ENCODE measurements at regions not wholly inside any gene's neighbourhood (a gene's known extent, or its start where the extent isn't known, plus 50 kb on each side); places are given as distances from the start of the nearest gene placed in this dataset.

- Histone ChIP-seq H4K20me1 (ENCODE audit: control insufficient read depth, insufficient read depth, low read depth, low read length) (no peaks in the 10 kb centered on the region), H3K4me2 (ENCODE audit: low read length) (no peak overlapping the region), H3K9me2 (replicated peaks; ENCODE audit: control insufficient read depth, low read length) (no peaks in the 10 kb centered on the region), H3K4me3 (ENCODE audit: low read length) (no peak overlapping the region), H3K27me3 (ENCODE audit: control insufficient read depth, low read length) (no peaks in the 10 kb centered on the region), H3F3A (ENCODE audit: control insufficient read depth, insufficient read depth) (no peaks in the 10 kb centered on the region), H3K27ac (ENCODE audit: low read depth, low read length) (no peak overlapping the region), H3K79me2 (ENCODE audit: control insufficient read depth, low read length) (no peaks in the 10 kb centered on the region), H3K9me3 (ENCODE audit: control insufficient read depth, insufficient read depth, low read length) (no peaks in the 10 kb centered on the region), H3K36me3 (ENCODE audit: control insufficient read depth, low read length) (no peaks in the 10 kb centered on the region), H3K4me1 (ENCODE audit: control insufficient read depth, low read length) (no peaks in the 10 kb centered on the region)
- TF ChIP-seq CTCF (IDR thresholded peaks at IDR 0.05; ENCODE audit: low read depth, low read length, poor library complexity, severe bottlenecking) = no peak
- TF ChIP-seq EZH2phosphoT487 (IDR thresholded peaks at IDR 0.05; ENCODE audit: borderline replicate concordance, low read length) = no peak
These were observed 175.9 kb downstream of the NR4A2 start for GRCh38 chr2:156156580-156156979.

GRCh38 chr2:156155319-156155718 lies 177.2 kb downstream of the NR4A2 start:
- H3K27ac ChIP-seq (ENCODE audit: low read depth, low read length) = no peak overlapping the region

GRCh38 chr2:156151351-156151750 lies 181.2 kb downstream of the NR4A2 start:
- Histone ChIP-seq H3K79me2 (ENCODE audit: control insufficient read depth, low read length) (no peaks in the 10 kb centered on the region), H3K36me3 (ENCODE audit: control insufficient read depth, low read length) (no peaks in the 10 kb centered on the region), H3K27ac (ENCODE audit: low read depth, low read length) (no peak overlapping the region), H3K4me3 (ENCODE audit: low read length) (no peak overlapping the region), H3K4me2 (ENCODE audit: low read length) (no peak overlapping the region), H3K9me2 (replicated peaks; ENCODE audit: control insufficient read depth, low read length) (no peaks in the 10 kb centered on the region), H3F3A (ENCODE audit: control insufficient read depth, insufficient read depth) (no peaks in the 10 kb centered on the region), H3K4me1 (ENCODE audit: control insufficient read depth, low read length) (no peaks in the 10 kb centered on the region), H4K20me1 (ENCODE audit: control insufficient read depth, insufficient read depth, low read depth, low read length) (no peaks in the 10 kb centered on the region), H3K9me3 (ENCODE audit: control insufficient read depth, insufficient read depth, low read length) (no peaks in the 10 kb centered on the region), H3K27me3 (ENCODE audit: control insufficient read depth, low read length) (no peaks in the 10 kb centered on the region)
- no peak for TF ChIP-seq EZH2phosphoT487 (IDR thresholded peaks at IDR 0.05; ENCODE audit: borderline replicate concordance, low read length)
- TF ChIP-seq CTCF (IDR thresholded peaks at IDR 0.05; ENCODE audit: low read depth, low read length, poor library complexity, severe bottlenecking) = no peak

More at GRCh38 chr2:156155319-156155718, 177.2 kb downstream of the NR4A2 start:
- no peaks in the 10 kb centered on the region for H3K27me3 ChIP-seq (ENCODE audit: control insufficient read depth, low read length)
- no peak overlapping the region for H3K4me2 ChIP-seq (ENCODE audit: low read length)
- H3K79me2 ChIP-seq (ENCODE audit: control insufficient read depth, low read length) = no peaks in the 10 kb centered on the region
- H3K4me3 ChIP-seq (ENCODE audit: low read length) = no peak overlapping the region
- H4K20me1 ChIP-seq (ENCODE audit: control insufficient read depth, insufficient read depth, low read depth, low read length) = no peaks in the 10 kb centered on the region
- H3F3A ChIP-seq (ENCODE audit: control insufficient read depth, insufficient read depth) = no peaks in the 10 kb centered on the region
- no peaks in the 10 kb centered on the region for H3K9me3 ChIP-seq (ENCODE audit: control insufficient read depth, insufficient read depth, low read length)
- H3K4me1 ChIP-seq (ENCODE audit: control insufficient read depth, low read length) = no peaks in the 10 kb centered on the region
- H3K36me3 ChIP-seq (ENCODE audit: control insufficient read depth, low read length) = no peaks in the 10 kb centered on the region
- TF ChIP-seq EZH2phosphoT487 (IDR thresholded peaks at IDR 0.05; ENCODE audit: borderline replicate concordance, low read length) = no peak
- no peak for TF ChIP-seq CTCF (IDR thresholded peaks at IDR 0.05; ENCODE audit: low read depth, low read length, poor library complexity, severe bottlenecking)
- no peaks in the 10 kb centered on the region for H3K9me2 ChIP-seq (replicated peaks; ENCODE audit: control insufficient read depth, low read length)

Measured in DOHH2 (cell line).